CD4-positive, alpha-beta T cell treated with Interleukin-6 for 4 hours (primary cell): ENCODE measurements at regions not wholly inside any gene's neighbourhood (a gene's known extent, or its start where the extent isn't known, plus 50 kb on each side); places are given as distances from the start of the nearest gene placed in this dataset.
"Not testable (repeated sequence)": the region's sequence is repeated elsewhere in the genome, so short reads cannot be mapped to it uniquely, and the experiment has no call there.

ENCODE experiments used
- DNase-seq: peaks from one replicate; pipeline ENCODE4 v3.0.0-alpha.2; 2020; ENCODE audit warnings: mixed read lengths

- no peak for DNase-seq
Measured at GRCh38 chr10:8349610-8350249, 295.2 kb downstream of the GATA3 start.

- no peak for DNase-seq
Measured at GRCh38 chr10:8350250-8350967, 295.9 kb downstream of the GATA3 start.

- no peak for DNase-seq
Measured at GRCh38 chr10:8352171-8353075, 297.9 kb downstream of the GATA3 start.

DNA sequence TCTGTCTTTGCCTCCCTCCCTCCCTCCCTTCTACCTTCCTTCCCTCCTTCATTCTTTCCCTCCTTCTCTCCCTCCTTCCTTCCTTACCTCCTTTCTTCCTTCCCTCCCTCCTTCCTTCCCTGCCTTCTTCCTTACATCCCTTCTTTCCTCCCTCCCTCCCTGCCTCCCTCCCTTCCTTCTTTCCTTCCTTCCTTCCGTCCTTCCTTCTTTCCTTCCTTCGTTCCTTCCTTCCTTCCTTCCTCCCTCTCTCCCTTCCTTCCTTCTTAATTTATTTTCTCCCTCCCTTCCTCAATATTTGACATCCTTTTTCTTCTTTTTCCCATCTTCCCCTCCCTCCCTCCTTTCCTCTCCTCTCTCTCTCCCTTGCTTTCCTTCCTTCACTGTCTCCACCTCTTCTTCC, 301.8 kb downstream of the GATA3 start:
- no peak for DNase-seq

DNA sequence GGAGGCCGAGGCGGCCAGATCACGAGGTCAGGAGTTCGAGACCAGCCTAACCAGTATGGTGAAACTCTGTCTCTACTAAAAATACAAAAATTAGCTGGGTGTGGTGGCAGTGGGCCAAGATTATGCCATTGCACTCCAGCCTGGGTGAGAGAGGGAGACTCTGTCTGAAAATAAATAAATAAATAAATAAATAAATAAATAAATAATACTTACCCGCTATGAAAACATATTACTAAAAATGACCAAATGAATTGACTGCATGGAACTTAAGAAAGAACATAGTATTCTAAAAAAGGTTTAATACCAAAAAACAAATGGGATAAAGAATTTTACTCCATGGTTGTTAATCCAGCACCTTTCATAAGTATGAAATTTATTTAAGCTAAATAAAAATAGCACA, 305.0 kb downstream of the GATA3 start:
- no peak for DNase-seq

DNA sequence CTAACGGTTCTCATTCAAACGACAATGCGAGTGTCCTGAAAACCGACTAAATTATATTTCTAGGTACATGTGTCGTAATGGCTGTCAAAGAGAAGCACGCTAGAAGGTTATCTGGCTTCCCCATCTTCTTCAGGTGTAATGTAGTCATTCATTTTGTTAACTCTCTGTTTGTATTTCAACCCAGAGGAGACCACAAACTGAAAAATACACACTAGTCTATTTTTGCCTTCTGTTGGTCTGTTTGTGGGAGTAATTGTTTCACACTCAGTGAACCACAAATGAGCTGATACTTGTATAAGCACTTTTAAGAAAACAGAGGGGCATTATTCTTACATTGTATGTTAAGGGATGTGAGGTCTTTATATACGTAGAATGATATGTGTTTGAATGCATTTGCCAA, 305.9 kb downstream of the GATA3 start:
- DNase-seq = no peak

DNA sequence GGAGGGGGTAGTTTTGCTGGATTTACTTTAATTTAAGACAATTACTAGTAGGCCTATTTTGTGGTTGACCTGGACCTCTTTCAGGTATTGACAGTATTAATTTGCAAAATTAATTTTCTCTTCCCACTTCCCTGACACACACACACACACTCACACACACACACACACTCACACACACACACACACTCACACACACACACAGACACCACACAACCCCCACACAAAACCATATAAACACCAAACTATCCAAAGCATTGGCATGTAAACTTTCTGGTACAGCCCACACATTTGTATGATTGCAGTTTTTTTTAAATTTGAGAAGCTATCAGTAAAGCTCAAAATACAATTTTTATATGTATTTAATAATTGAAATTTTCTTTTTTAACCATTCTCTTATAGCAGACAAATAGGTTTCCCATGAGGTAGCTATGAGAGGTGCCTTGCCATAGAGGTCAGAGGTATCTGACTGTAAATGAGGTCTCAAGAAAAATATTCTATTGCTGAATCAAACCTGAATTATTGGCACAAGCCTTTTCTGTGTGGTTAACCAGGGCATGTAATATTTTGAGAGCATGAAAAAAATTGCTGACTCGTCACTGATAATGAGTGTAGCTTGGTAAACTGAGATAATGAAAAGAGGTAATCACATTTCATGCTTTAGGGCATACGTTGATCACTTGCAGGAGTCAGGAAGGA, 306.5 kb downstream of the GATA3 start:
- DNase-seq = no peak

- no peak for DNase-seq
Measured at GRCh38 chr10:8361510-8361844, 307.0 kb downstream of the GATA3 start.

GRCh38 chr10:8365935-8366911, 311.7 kb downstream of the GATA3 start:
- peak; percentile 52 for DNase-seq

DNA sequence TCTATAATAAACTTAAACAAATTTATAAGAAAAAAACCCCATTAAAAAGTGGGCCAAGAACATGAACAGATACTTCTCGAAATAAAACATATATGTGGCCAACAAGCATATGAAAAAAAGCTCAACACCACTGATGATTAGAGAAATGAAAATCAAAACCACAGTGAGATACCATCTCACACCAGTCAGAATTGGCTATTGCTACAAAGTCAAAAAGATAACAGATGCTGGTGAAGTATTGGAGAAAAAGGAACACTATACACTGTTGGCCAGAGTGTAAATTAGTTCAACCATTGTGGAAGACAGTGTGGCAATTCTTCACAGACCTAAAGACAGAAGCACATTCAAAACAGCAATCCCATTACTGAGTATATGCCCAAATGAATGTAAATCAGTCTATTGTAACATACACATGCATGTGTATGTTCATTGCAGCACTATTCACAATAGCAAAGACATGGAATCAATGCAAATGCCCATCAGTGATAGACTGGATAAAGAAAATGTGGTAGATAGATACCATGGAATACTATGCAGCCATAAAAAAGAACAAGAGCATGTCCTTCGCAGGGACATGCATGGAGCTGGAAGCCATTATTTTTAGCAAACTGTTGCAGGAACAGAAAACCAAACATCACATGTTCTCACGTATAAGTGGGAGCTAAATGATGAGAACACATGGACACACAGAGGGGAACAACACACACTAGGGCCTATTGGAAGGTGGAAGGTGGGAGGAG, 313.4 kb downstream of the GATA3 start:
- not testable (repeated sequence) for DNase-seq

DNA sequence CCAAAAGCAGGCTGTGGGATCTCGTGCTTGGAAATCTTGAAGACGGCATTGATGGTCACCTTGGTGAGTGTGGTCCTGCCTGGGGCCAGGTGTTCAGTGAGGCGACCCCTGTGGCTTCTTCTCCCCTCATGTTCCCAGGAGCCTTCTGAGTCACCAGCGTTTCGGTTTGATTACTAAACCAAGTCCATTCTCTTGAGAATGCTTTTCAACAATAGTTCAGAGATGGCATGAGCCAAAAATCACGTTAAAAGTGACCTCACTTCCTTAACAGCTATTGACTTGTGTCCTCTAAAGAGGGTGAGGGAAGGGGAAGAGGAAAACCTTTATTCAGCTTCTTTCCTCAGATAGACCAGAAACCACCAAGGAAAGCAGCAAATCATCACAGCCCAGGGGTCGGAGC, 315.2 kb downstream of the GATA3 start:
- DNase-seq = no peak

DNA sequence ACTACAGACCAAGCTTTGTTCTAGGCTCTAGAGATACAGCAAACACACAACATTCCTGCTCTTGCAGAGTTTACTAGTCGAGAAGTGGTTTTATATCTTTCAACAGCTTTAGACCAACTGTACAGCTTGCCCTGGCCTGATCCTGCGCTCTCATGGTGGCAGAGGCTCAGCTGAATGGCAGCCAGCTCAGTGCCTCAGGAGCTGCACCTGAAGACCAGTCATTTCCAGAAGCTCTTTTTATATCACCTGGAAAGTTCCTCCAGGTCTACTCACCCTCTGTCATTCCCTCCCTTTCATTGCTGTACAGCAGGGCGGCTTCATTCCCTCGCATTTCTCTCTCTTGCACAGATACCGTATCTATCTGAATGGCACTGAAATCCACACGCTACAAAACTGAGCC, 319.8 kb downstream of the GATA3 start:
- no peak for DNase-seq

- no peak for DNase-seq
Measured at GRCh38 chr10:8375137-8375536, 320.6 kb downstream of the GATA3 start.

DNA sequence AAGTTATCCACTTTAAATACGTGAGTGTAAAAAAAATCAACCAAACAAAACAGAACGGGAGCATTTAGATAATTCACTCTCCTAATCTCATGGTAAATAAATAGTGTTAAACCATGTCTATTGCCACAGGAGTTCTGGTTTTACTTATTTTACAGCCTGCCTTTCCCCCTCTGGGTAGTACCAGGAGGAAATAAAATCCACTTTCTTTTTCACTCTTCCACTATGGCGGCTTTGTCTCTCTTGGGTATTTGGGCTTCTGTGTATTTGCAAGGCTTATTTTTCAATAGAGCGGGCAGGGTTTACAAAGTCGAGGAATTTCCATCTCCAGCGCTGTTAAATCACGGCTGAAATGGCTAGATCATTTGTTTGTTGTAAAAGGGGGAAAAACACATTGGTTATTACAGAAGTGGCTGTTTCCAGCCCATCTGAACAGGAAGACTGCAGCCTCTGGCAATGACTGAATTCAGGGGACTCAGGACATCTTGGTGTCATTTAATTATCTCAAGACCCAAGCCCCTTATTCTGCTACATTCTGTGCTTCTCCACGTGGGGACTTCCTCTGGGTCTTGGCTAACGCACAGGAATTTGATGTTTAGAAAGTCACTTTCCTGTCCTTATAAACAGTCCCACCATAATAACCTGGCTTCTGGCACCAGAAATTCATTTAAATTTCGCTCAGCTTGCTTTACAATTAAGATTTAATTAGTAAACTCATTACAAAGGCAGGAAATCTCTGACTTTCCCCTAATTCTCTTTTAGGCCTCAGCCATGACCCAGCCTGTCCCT, 323.9 kb downstream of the GATA3 start:
- DNase-seq = no peak

GRCh38 chr10:8379906-8380832, 325.7 kb downstream of the GATA3 start:
- no peak for DNase-seq

GRCh38 chr10:8380833-8381496, 326.5 kb downstream of the GATA3 start:
- DNase-seq = no peak

DNA sequence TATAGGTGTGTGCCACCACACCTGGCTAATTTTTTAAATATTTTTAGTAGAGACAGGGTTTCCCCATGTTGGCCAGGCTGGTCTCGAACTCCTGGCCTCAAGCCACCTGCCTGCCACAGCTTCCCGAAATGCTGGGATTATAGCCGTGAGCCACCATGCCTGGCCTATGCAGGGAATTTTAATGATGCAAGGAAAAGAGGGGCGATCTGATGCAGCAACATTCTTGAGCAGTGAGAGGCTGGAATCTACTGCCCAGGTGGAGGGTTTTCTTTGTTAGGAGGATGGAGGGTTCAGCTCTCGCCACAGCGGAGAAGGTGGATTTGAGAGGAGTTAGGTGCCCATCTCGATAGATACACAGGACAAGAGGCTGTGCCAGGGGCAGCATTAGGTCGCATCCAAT, 332.3 kb downstream of the GATA3 start:
- DNase-seq = no peak

GRCh38 chr10:8389630-8390029, 335.1 kb downstream of the GATA3 start:
- DNase-seq = no peak

DNA sequence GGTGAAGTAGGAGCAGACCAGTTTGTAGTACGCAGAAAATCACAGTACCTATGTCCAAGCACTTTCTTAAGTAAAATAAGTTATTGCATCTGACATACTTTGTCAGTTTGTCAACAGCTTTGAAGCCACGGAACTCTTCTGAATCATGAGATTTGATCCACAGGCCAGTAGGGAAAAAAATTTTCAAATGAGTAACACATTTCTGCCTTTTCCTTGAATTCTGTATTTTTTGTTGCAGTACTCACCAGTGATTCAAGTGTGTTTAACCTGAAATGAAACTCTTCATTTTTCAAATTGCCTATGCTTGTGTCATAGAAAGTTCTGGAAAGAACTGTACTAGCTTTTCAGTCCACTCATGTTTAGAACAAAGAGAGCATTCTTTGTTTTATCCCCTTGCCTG, 337.7 kb downstream of the GATA3 start:
- no peak for DNase-seq
